ENCODE measurements at regions not wholly inside any gene's neighbourhood (a gene's known extent, or its start where the extent isn't known, plus 50 kb on each side); places are given as distances from the start of the nearest gene placed in this dataset.

- no peak overlapping the region for H2AFZ ChIP-seq (ENCODE audit: low read depth, low read length)
- H3K4me2 ChIP-seq (ENCODE audit: insufficient read depth, low read length) = no peak overlapping the region
- H3K9me1 ChIP-seq (replicated peaks; ENCODE audit: control insufficient read depth, extremely low read depth, insufficient read depth, low read length) = no peaks in the 10 kb centered on the region
- no peaks in the 10 kb centered on the region for H4K20me1 ChIP-seq (replicated peaks; ENCODE audit: control insufficient read depth, extremely low read depth, insufficient read depth, low read length)
- TF ChIP-seq GATA2 (IDR thresholded peaks at IDR 0.05; ENCODE audit: insufficient read depth, insufficient read length, low read depth, low read length) (no peak), EZH2 (IDR thresholded peaks at IDR 0.05; ENCODE audit: borderline replicate concordance, low read depth, low read length, severe bottlenecking) (no peak), FOS (IDR thresholded peaks at IDR 0.05; ENCODE audit: borderline replicate concordance, insufficient read depth, low read length) (no peak), JUN (IDR thresholded peaks at IDR 0.05; ENCODE audit: borderline replicate concordance, insufficient read depth, insufficient read length, low read depth) (no peak), MYC (IDR thresholded peaks at IDR 0.05; ENCODE audit: low read depth, low read length) (no peak), POLR2AphosphoS5 (IDR thresholded peaks at IDR 0.05; ENCODE audit: insufficient read depth, low read depth, low read length) (no peak), POLR2A (IDR thresholded peaks at IDR 0.05; ENCODE audit: low read depth, low read length) (no peak)
- TF ChIP-seq, protein P1, sequence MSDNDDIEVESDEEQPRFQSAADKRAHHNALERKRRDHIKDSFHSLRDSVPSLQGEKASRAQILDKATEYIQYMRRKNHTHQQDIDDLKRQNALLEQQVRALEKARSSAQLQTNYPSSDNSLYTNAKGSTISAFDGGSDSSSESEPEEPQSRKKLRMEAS (IDR thresholded peaks at IDR 0.05; ENCODE audit: insufficient read depth, insufficient read length) = no peak
- TF ChIP-seq, protein P2, sequence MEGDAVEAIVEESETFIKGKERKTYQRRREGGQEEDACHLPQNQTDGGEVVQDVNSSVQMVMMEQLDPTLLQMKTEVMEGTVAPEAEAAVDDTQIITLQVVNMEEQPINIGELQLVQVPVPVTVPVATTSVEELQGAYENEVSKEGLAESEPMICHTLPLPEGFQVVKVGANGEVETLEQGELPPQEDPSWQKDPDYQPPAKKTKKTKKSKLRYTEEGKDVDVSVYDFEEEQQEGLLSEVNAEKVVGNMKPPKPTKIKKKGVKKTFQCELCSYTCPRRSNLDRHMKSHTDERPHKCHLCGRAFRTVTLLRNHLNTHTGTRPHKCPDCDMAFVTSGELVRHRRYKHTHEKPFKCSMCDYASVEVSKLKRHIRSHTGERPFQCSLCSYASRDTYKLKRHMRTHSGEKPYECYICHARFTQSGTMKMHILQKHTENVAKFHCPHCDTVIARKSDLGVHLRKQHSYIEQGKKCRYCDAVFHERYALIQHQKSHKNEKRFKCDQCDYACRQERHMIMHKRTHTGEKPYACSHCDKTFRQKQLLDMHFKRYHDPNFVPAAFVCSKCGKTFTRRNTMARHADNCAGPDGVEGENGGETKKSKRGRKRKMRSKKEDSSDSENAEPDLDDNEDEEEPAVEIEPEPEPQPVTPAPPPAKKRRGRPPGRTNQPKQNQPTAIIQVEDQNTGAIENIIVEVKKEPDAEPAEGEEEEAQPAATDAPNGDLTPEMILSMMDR (IDR thresholded peaks at IDR 0.05; ENCODE audit: extremely low read depth in 1 of 2, insufficient read depth in 1 of 2, low read depth in 1 of 2, low read length in 2 of 2) = no peak
- no peaks in the 10 kb centered on the region for H3K4me1 ChIP-seq (ENCODE audit: control insufficient read depth, extremely low read depth, insufficient read depth, low read length)
- no peak for FAIRE-seq
- H3K27me3 ChIP-seq (ENCODE audit: control insufficient read depth in 2 of 2, insufficient read depth in 2 of 2, low read length in 2 of 2) = no peaks in the 10 kb centered on the region
- POLR2A ChIA-PET = no interaction called here
- dilution Hi-C loops (cut with MboI; ENCODE audit: extremely low pct_ligation_motif_present, low sequenced_read_pairs) = no loop called here
- BruUV-seq (replicated peaks) = no TSS peak
- DNase-seq (ENCODE audit: low read depth, low spot score) = no peak
- H3K27ac ChIP-seq (ENCODE audit: insufficient read depth, low read depth, low read length) = no peak overlapping the region
- peaks cover 3% of the 10 kb centered on the region for H3K9me3 ChIP-seq (replicated peaks; ENCODE audit: control insufficient read depth, insufficient read depth, low read length)
- no peak overlapping the region for H3K4me3 ChIP-seq (replicated peaks in 1 of 3; ENCODE audit: insufficient read depth in 1 of 3, low read depth in 1 of 3, low read length in 3 of 3)
- no peaks in the 10 kb centered on the region for H3K79me2 ChIP-seq (ENCODE audit: control insufficient read depth, insufficient read depth, low read length)
- intact Hi-C loops (cut with micrococcal nuclease) = no loop called here
- H3K36me3 ChIP-seq (ENCODE audit: control insufficient read depth in 2 of 2, extremely low read depth in 1 of 2, insufficient read depth in 2 of 2, low read length in 2 of 2) = no peaks in the 10 kb centered on the region
- CTCF ChIA-PET = no interaction called here
- H3K9ac ChIP-seq (replicated peaks; ENCODE audit: extremely low read depth, insufficient read depth, low read length) = no peak overlapping the region
These were observed 905.6 kb downstream of the BCL11B start for GRCh38 chr14:98366429-98366828.
